Neutrophil (primary cell): ENCODE measurements at regions not wholly inside any gene's neighbourhood (a gene's known extent, or its start where the extent isn't known, plus 50 kb on each side); places are given as distances from the start of the nearest gene placed in this dataset.

Experiments
- H3K27ac ChIP-seq: fragments of 200-600 bp; sonication (generic); 2 replicates; pipeline ENCODE4 v1.5.1; 2016; ENCODE audit warnings: mild to moderate bottlenecking, moderate library complexity
- H3K27me3 ChIP-seq: fragments of 200-600 bp; sonication (generic); 2 replicates; pipeline ENCODE4 v1.6.0; 2016; ENCODE audit warnings: mild to moderate bottlenecking
- H3K36me3 ChIP-seq: fragments of 200-600 bp; sonication (generic); 2 replicates; pipeline ENCODE4 v1.5.1; 2017
- H3K4me1 ChIP-seq, 2 experiments: fragments of 200-600 bp in 1 of 2; sonication (generic) in 1 of 2; 1 replicate in 1 of 2; 2 replicates in 1 of 2; pipeline versions ENCODE4 v1.5.1 to v1.6.1; 2013 to 2016; ENCODE audit warnings: low read depth in 1 of 2, low read length in 1 of 2, mild to moderate bottlenecking in 1 of 2, moderate library complexity in 1 of 2; ENCODE audit not compliant: control insufficient read depth in 1 of 2, insufficient read depth in 1 of 2
- H3K4me3 ChIP-seq, 2 experiments: fragments of 200-600 bp in 1 of 2; sonication (generic) in 1 of 2; 1 replicate in 1 of 2; 2 replicates in 1 of 2; pipeline ENCODE4 v1.5.1; 2013 to 2016; ENCODE audit warnings: low read depth in 1 of 2, low read length in 1 of 2, mild to moderate bottlenecking in 1 of 2, moderate library complexity in 1 of 2
- H3K9me3 ChIP-seq: fragments of 200-600 bp; sonication (generic); 2 replicates; pipeline ENCODE4 v1.5.1; 2016
- CTCF ChIP-seq: fragments of 200-600 bp; sonication (generic); IDR thresholded peaks from 2 replicates; pipeline ENCODE4 v1.5.1; 2016; ENCODE audit warnings: antibody characterized with exemption

GRCh38 chr1:199272628-199273086, 633.8 kb downstream of the PTPRC start:
- no peak overlapping the region for H3K4me3 ChIP-seq
- no peaks in the 10 kb centered on the region for H3K36me3 ChIP-seq
- no peaks in the 10 kb centered on the region for H3K9me3 ChIP-seq
- no peak for TF ChIP-seq CTCF
- no peaks in the 10 kb centered on the region for H3K27me3 ChIP-seq
- no peak overlapping the region for H3K27ac ChIP-seq
- no peaks in the 10 kb centered on the region for H3K4me1 ChIP-seq

GRCh38 chr1:199273837-199274379, 635.1 kb downstream of the PTPRC start:
- H3K36me3 ChIP-seq, result no peaks in the 10 kb centered on the region
- no peak overlapping the region for H3K4me3 ChIP-seq
- no peak for TF ChIP-seq CTCF
- no peak overlapping the region for H3K27ac ChIP-seq
- H3K27me3 ChIP-seq, result no peaks in the 10 kb centered on the region
- no peaks in the 10 kb centered on the region for H3K9me3 ChIP-seq
- peaks cover 3 to 7% of the 10 kb centered on the region in 2 experiments for H3K4me1 ChIP-seq

- Histone ChIP-seq H3K4me3 (no peak overlapping the region), H3K36me3 (no peaks in the 10 kb centered on the region), H3K27me3 (no peaks in the 10 kb centered on the region), H3K27ac (peak overlapping the region; percentile 54), H3K9me3 (no peaks in the 10 kb centered on the region), H3K4me1 (peaks cover 10 to 22% of the 10 kb centered on the region in 2 experiments)
- TF ChIP-seq CTCF, result no peak
Measured at GRCh38 chr1:199279067-199279466, 640.2 kb downstream of the PTPRC start.

- H3K4me3 ChIP-seq, result no peak overlapping the region
- H3K27ac ChIP-seq, result no peak overlapping the region
Measured at GRCh38 chr1:199279872-199280645, 641.2 kb downstream of the PTPRC start.

GRCh38 chr1:199282751-199283305, 644.0 kb downstream of the PTPRC start:
- Histone ChIP-seq H3K4me3 (no peak overlapping the region), H3K9me3 (no peaks in the 10 kb centered on the region), H3K36me3 (no peaks in the 10 kb centered on the region), H3K4me1 (peaks cover 10 to 22% of the 10 kb centered on the region in 2 experiments), H3K27ac (no peak overlapping the region), H3K27me3 (no peaks in the 10 kb centered on the region)
- TF ChIP-seq CTCF, result no peak

More at GRCh38 chr1:199279872-199280645, 641.2 kb downstream of the PTPRC start:
- Histone ChIP-seq H3K36me3 (no peaks in the 10 kb centered on the region), H3K27me3 (no peaks in the 10 kb centered on the region), H3K9me3 (no peaks in the 10 kb centered on the region), H3K4me1 (peaks cover 10 to 22% of the 10 kb centered on the region in 2 experiments)
- no peak for TF ChIP-seq CTCF
